Smooth muscle cell (in vitro differentiated cells): ENCODE measurements at regions not wholly inside any gene's neighbourhood (a gene's known extent, or its start where the extent isn't known, plus 50 kb on each side); places are given as distances from the start of the nearest gene placed in this dataset.

ENCODE experiments used
- DNase-seq: peaks from one replicate; lab custom pipeline; 2025; ENCODE audit not compliant: unreplicated experiment; lab: John Stamatoyannopoulos, UW
- H2AFZ ChIP-seq: fragments of 200-600 bp; sonication (generic); 2 replicates; pipeline ENCODE4 v1.6.0; 2016; ENCODE audit warnings: antibody characterized with exemption, low read depth, mild to moderate bottlenecking
- H3F3A ChIP-seq: fragments of 200-600 bp; sonication (generic); 2 replicates; pipeline ENCODE4 v1.6.0; 2017; ENCODE audit warnings: antibody characterized with exemption, low read depth
- H3K27ac ChIP-seq: fragments of 200-600 bp; sonication (generic); 2 replicates; pipeline ENCODE4 v1.5.1; 2016; ENCODE audit warnings: low read depth, mild to moderate bottlenecking
- H3K27me3 ChIP-seq: fragments of 200-600 bp; sonication (generic); 2 replicates; pipeline ENCODE4 v1.6.1; 2016; ENCODE audit warnings: low read depth, mild to moderate bottlenecking
- H3K36me3 ChIP-seq: fragments of 200-600 bp; sonication (generic); 2 replicates; pipeline ENCODE4 v1.5.1; 2016; ENCODE audit warnings: low read depth
- H3K4me1 ChIP-seq: fragments of 200-600 bp; sonication (generic); 2 replicates; pipeline ENCODE4 v1.5.1; 2016; ENCODE audit warnings: low read depth
- H3K4me2 ChIP-seq: fragments of 200-600 bp; sonication (generic); 2 replicates; pipeline ENCODE4 v1.6.0; 2016; ENCODE audit warnings: mild to moderate bottlenecking
- H3K4me3 ChIP-seq: fragments of 200-600 bp; sonication (generic); 2 replicates; pipeline ENCODE4 v1.5.1; 2016; ENCODE audit warnings: mild to moderate bottlenecking
- H3K79me2 ChIP-seq: fragments of 200-600 bp; sonication (generic); 2 replicates; pipeline ENCODE4 v1.6.0; 2016; ENCODE audit warnings: low read depth, mild to moderate bottlenecking
- H3K9ac ChIP-seq: fragments of 200-600 bp; sonication (generic); 2 replicates; pipeline ENCODE4 v1.6.0; 2016; ENCODE audit warnings: low read depth
- H3K9me3 ChIP-seq: fragments of 200-600 bp; sonication (generic); replicated peaks from 2 replicates; pipeline ENCODE4 v1.5.1; 2016; ENCODE audit warnings: low read depth
- H4K20me1 ChIP-seq: fragments of 200-600 bp; sonication (generic); 2 replicates; pipeline ENCODE4 v1.6.0; 2016; ENCODE audit warnings: low read depth
- WGBS: methylation state at CpG from one replicate; pipeline ENCODE4 v1.1.7; 2016; ENCODE audit warnings: low lambda C conversion rate; 5-methylcytosine and 5-hydroxymethylcytosine counted together
- TF ChIP-seq, protein P1 (sequence below): fragments of 200-600 bp; sonication (generic); IDR thresholded peaks from 2 replicates; pipeline ENCODE4 v1.5.1; 2017; ENCODE audit warnings: borderline replicate concordance, mild to moderate bottlenecking, antibody characterized with exemption; ENCODE audit not compliant: insufficient read depth, poor library complexity, severe bottlenecking

GRCh38 chr6:154569156-154569862, 58.8 kb upstream of the CNKSR3 start:
- Histone ChIP-seq H3K36me3 (no peaks in the 10 kb centered on the region), H2AFZ (no peak overlapping the region), H3K4me3 (no peak overlapping the region), H3K79me2 (no peaks in the 10 kb centered on the region), H4K20me1 (no peaks in the 10 kb centered on the region), H3K4me2 (no peak overlapping the region), H3K27me3 (no peaks in the 10 kb centered on the region), H3K27ac (no peak overlapping the region), H3K4me1 (no peaks in the 10 kb centered on the region), H3K9ac (no peak overlapping the region), H3K9me3 (no peaks in the 10 kb centered on the region), H3F3A (no peaks in the 10 kb centered on the region)
- TF ChIP-seq, protein P1, sequence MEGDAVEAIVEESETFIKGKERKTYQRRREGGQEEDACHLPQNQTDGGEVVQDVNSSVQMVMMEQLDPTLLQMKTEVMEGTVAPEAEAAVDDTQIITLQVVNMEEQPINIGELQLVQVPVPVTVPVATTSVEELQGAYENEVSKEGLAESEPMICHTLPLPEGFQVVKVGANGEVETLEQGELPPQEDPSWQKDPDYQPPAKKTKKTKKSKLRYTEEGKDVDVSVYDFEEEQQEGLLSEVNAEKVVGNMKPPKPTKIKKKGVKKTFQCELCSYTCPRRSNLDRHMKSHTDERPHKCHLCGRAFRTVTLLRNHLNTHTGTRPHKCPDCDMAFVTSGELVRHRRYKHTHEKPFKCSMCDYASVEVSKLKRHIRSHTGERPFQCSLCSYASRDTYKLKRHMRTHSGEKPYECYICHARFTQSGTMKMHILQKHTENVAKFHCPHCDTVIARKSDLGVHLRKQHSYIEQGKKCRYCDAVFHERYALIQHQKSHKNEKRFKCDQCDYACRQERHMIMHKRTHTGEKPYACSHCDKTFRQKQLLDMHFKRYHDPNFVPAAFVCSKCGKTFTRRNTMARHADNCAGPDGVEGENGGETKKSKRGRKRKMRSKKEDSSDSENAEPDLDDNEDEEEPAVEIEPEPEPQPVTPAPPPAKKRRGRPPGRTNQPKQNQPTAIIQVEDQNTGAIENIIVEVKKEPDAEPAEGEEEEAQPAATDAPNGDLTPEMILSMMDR: no peak
- no peak for DNase-seq
- WGBS: 44% methylated on average over 3 of the region's 3 CpGs

DNA sequence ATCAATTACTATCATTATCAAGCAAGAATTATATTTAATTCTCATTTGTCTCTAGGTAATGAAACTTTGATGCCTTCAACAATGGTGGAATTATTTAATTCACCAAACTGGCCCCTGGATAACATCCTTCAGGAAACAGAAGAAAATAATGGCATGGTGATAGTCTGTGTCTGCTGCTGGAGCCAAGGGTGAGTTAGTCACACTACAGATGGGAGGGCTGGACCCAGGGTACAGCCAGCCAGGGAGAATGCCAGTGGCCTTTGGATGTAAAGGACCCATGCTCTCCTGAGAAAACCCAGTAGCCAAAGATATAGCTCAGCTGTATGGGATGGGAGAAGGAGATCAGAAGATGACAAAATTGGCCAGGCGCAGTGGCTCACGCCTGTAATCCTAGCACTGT, 60.0 kb upstream of the CNKSR3 start:
- Histone ChIP-seq H3K4me3 (no peak overlapping the region), H3F3A (no peaks in the 10 kb centered on the region), H4K20me1 (no peaks in the 10 kb centered on the region), H3K4me1 (no peaks in the 10 kb centered on the region), H3K27me3 (no peaks in the 10 kb centered on the region), H2AFZ (no peak overlapping the region), H3K27ac (no peak overlapping the region), H3K36me3 (no peaks in the 10 kb centered on the region), H3K4me2 (no peak overlapping the region), H3K79me2 (no peaks in the 10 kb centered on the region), H3K9me3 (no peaks in the 10 kb centered on the region), H3K9ac (no peak overlapping the region)
- WGBS: 87% methylated on average over 2 of the region's 2 CpGs
- TF ChIP-seq, protein P1: no peak
- no peak for DNase-seq

GRCh38 chr6:154572556-154572955, 62.1 kb upstream of the CNKSR3 start:
- Histone ChIP-seq H3K9ac (no peak overlapping the region), H3F3A (no peaks in the 10 kb centered on the region), H3K27ac (no peak overlapping the region), H4K20me1 (no peaks in the 10 kb centered on the region), H3K4me1 (no peaks in the 10 kb centered on the region), H2AFZ (no peak overlapping the region), H3K36me3 (no peaks in the 10 kb centered on the region), H3K27me3 (no peaks in the 10 kb centered on the region), H3K79me2 (no peaks in the 10 kb centered on the region), H3K4me2 (no peak overlapping the region), H3K9me3 (no peaks in the 10 kb centered on the region), H3K4me3 (no peak overlapping the region)
- no peak for DNase-seq
- TF ChIP-seq, protein P1: no peak
- WGBS: 62% methylated on average over 6 of the region's 6 CpGs

DNA sequence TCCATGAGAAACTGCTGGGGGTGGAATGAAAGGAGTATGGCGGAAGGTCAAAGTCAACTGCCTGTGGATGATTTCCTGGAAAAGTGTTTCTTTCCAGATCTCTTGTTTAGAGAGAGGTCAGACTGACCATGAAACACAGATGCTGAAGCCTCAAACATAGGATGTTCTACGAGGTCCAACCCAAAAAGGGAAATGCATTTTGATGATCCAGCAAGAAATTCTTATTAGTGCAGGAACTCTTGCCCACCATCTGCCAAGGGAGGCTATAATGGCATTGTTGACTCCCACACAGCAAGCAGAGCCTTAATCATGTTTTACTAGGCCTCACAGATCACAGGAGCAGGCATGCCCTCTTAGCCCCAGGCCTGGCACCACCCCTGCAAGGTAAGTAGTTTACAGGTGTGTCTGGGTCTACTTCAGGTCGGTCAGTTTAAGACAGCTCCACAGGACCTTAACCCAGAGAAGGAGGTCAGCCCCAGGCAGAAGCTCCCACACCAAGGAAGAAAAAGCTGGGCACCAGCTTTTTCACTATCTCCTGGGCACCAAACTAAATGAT, 67.6 kb upstream of the CNKSR3 start:
- Histone ChIP-seq H3K36me3 (peaks cover 4% of the 10 kb centered on the region), H3K4me1 (no peaks in the 10 kb centered on the region), H3K79me2 (no peaks in the 10 kb centered on the region), H3K9ac (no peak overlapping the region), H3K27ac (no peak overlapping the region), H2AFZ (no peak overlapping the region), H3K4me2 (no peak overlapping the region), H4K20me1 (no peaks in the 10 kb centered on the region), H3K27me3 (no peaks in the 10 kb centered on the region), H3F3A (no peaks in the 10 kb centered on the region), H3K9me3 (no peaks in the 10 kb centered on the region), H3K4me3 (no peak overlapping the region)
- DNase-seq: no peak
- 83% methylated on average over 3 of the region's 3 CpGs for WGBS
- TF ChIP-seq, protein P1: no peak
